Suprapubic skin (tissue), 3 donors: ENCODE measurements at regions not wholly inside any gene's neighbourhood (a gene's known extent, or its start where the extent isn't known, plus 50 kb on each side); places are given as distances from the start of the nearest gene placed in this dataset.

Experiments used
- EP300 ChIP-seq: sonication (generic); formaldehyde crosslinking; IDR thresholded peaks from one replicate; pipeline ENCODE4 v1.6.1; 2017; ENCODE audit warnings: antibody characterized with exemption
- POLR2A ChIP-seq, 2 donors: fragments of 450-650 bp; IDR thresholded peaks; one replicate each; pipeline ENCODE4 v1.6.1; 2017; ENCODE audit warnings: antibody characterized with exemption in 2 of 2, mild to moderate bottlenecking in 2 of 2, moderate library complexity in 2 of 2
- TF ChIP-seq, protein P1 (sequence below), 2 donors: fragments of 200-600 bp in 1 of 2; fragments of 450-650 bp in 1 of 2; sonication (generic) in 1 of 2; IDR thresholded peaks; one replicate each; pipeline ENCODE4 v1.5.1; 2016 to 2019; ENCODE audit warnings: antibody characterized with exemption in 2 of 2, mild to moderate bottlenecking in 1 of 2, moderate library complexity in 1 of 2

DNA sequence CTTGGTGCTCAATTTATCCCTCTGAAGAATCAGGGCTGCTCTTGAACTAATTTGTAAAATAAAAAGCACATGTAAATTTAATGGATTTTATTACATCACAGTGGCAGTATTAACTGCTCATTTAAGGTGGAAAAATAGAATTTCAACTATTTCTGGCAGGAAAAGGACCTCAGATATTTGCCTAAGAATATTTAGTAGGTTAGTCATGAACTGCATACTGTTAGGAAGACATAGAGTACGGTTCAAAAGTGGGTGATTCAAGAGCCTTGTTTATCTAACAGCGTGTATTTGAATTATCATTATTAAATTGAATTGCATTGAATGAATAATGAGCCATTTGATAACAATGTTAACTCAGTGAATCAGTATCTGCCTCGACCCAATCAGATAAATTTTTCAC, 248.8 kb upstream of the PBX1 start:
- TF ChIP-seq, protein P1, sequence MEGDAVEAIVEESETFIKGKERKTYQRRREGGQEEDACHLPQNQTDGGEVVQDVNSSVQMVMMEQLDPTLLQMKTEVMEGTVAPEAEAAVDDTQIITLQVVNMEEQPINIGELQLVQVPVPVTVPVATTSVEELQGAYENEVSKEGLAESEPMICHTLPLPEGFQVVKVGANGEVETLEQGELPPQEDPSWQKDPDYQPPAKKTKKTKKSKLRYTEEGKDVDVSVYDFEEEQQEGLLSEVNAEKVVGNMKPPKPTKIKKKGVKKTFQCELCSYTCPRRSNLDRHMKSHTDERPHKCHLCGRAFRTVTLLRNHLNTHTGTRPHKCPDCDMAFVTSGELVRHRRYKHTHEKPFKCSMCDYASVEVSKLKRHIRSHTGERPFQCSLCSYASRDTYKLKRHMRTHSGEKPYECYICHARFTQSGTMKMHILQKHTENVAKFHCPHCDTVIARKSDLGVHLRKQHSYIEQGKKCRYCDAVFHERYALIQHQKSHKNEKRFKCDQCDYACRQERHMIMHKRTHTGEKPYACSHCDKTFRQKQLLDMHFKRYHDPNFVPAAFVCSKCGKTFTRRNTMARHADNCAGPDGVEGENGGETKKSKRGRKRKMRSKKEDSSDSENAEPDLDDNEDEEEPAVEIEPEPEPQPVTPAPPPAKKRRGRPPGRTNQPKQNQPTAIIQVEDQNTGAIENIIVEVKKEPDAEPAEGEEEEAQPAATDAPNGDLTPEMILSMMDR (IDR thresholded peaks at IDR 0.05) = no peak
- TF ChIP-seq POLR2A (IDR thresholded peaks at IDR 0.05) (no peak), EP300 (no peak)
